Keratinocyte (primary cell): ENCODE measurements at regions not wholly inside any gene's neighbourhood (a gene's known extent, or its start where the extent isn't known, plus 50 kb on each side); places are given as distances from the start of the nearest gene placed in this dataset.
"Not testable (repeated sequence)": the region's sequence is repeated elsewhere in the genome, so short reads cannot be mapped to it uniquely, and the experiment has no call there.

ENCODE experiments used
- DNase-seq: peaks from one replicate; pipeline ENCODE4 v3.0.0-alpha.2; 2011; ENCODE audit warnings: low read depth, missing footprints, low spot score
- FAIRE-seq: peaks from 2 replicates; lab custom pipeline; 2011; peaks lifted over from hg19 to GRCh38; lab: Jason Lieb, UNC
- H2AFZ ChIP-seq: 2 replicates; pipeline ENCODE4 v1.6.0; 2012; ENCODE audit warnings: low read length, control low read depth, inconsistent platforms; ENCODE audit not compliant: control insufficient read depth
- H3K27ac ChIP-seq: 2 replicates; pipeline ENCODE4 v1.5.1; 2011; ENCODE audit warnings: low read length; ENCODE audit not compliant: control insufficient read depth, insufficient read depth
- H3K27me3 ChIP-seq: 3 replicates; pipeline ENCODE4 v1.6.0; 2011; ENCODE audit warnings: low read length; ENCODE audit not compliant: control insufficient read depth, insufficient read depth; ENCODE audit errors: extremely low read depth
- H3K36me3 ChIP-seq, 2 experiments: 2 replicates in 1 of 2; 3 replicates in 1 of 2; pipeline ENCODE4 v1.5.1; 2011; ENCODE audit warnings: low read length in 2 of 2, mild to moderate bottlenecking in 1 of 2; ENCODE audit not compliant: control insufficient read depth in 2 of 2, insufficient read depth in 2 of 2; ENCODE audit errors: extremely low read depth in 1 of 2
- H3K4me1 ChIP-seq: 3 replicates; pipeline ENCODE4 v1.5.1; 2011; ENCODE audit warnings: low read length; ENCODE audit not compliant: control insufficient read depth, insufficient read depth; ENCODE audit errors: extremely low read depth
- H3K4me2 ChIP-seq: 3 replicates; pipeline ENCODE4 v1.6.0; 2011; ENCODE audit warnings: low read depth, low read length; ENCODE audit not compliant: control insufficient read depth, insufficient read depth; ENCODE audit errors: extremely low read depth
- H3K4me3 ChIP-seq, 3 experiments: fragments of 200-600 bp in 1 of 3; sonication (generic) in 1 of 3; 2 replicates in 2 of 3; 3 replicates in 1 of 3; pipeline ENCODE4 v1.5.1; 2011 to 2016; ENCODE audit warnings: low read length in 3 of 3, mild to moderate bottlenecking in 3 of 3, control low read depth in 2 of 3, inconsistent platforms in 1 of 3, low read depth in 1 of 3, mixed read lengths in 1 of 3, mixed run types in 1 of 3, moderate library complexity in 1 of 3; ENCODE audit not compliant: control insufficient read depth in 2 of 3, insufficient read depth in 2 of 3; ENCODE audit errors: extremely low read depth in 1 of 3
- H3K79me2 ChIP-seq: 2 replicates; pipeline ENCODE4 v1.6.0; 2012; ENCODE audit warnings: low read length; ENCODE audit not compliant: control insufficient read depth, insufficient read depth
- H3K9ac ChIP-seq: 3 replicates; pipeline ENCODE4 v1.6.0; 2011; ENCODE audit warnings: low read length; ENCODE audit not compliant: control insufficient read depth, insufficient read depth; ENCODE audit errors: extremely low read depth
- H3K9me1 ChIP-seq: 3 replicates; pipeline ENCODE4 v1.6.0; 2011; ENCODE audit warnings: low read length; ENCODE audit not compliant: control insufficient read depth, insufficient read depth; ENCODE audit errors: extremely low read depth
- H3K9me3 ChIP-seq: 2 replicates; pipeline ENCODE4 v1.5.1; 2012; ENCODE audit warnings: low read depth, low read length; ENCODE audit not compliant: control insufficient read depth
- H4K20me1 ChIP-seq: 3 replicates; pipeline ENCODE4 v1.6.0; 2011; ENCODE audit warnings: low read length; ENCODE audit not compliant: control insufficient read depth, insufficient read depth; ENCODE audit errors: extremely low read depth
- EZH2 ChIP-seq: IDR thresholded peaks from one replicate; pipeline ENCODE4 v1.6.1; 2012; ENCODE audit warnings: inconsistent platforms, mild to moderate bottlenecking, low read length, moderate library complexity
- dilution Hi-C: fragments of 300-500 bp; cut with MboI; formaldehyde crosslinking; loops from one replicate; pipeline ENCODE4 v1.7.0; 2020; ENCODE audit warnings: low sequenced_read_pairs; ENCODE audit not compliant: extremely low pct_ligation_motif_present
- TF ChIP-seq, protein P1 (sequence below), 3 experiments: IDR thresholded peaks in 1 of 3; conservative IDR thresholded peaks in 1 of 3; optimal IDR thresholded peaks in 1 of 3; 2 replicates in 2 of 3; 3 replicates in 1 of 3; pipeline versions ENCODE3 to v1.5.1; 2011; ENCODE audit warnings: low read length in 3 of 3, mild to moderate bottlenecking in 3 of 3, moderate library complexity in 2 of 3, control low read depth in 1 of 3, inconsistent platforms in 1 of 3; ENCODE audit not compliant: insufficient read depth in 2 of 3; ENCODE audit errors: extremely low read depth in 1 of 3

DNA sequence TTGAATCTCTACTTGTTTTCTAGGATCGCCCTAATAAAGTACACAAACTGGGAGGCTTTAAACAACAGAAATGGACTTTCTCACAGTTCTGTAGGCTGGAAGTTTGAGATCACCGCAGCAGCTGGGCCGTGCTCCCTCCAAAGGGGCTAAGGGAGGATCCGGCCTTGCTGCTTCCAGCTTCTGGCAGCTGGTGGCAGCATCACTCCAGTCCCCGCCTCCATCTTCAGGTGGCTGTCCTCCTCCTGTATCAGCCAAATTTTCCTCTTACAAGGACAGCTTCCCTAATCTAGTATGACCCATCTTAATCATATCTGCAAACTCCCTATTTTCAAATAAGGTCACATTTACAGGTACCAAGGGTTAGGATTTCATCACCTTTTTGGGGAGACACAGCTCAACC lies 120.5 kb downstream of the MRPL57 start:
- DNase-seq, H3K27ac ChIP-seq, H3K9me3 ChIP-seq, H3K9me1 ChIP-seq, H3K9ac ChIP-seq, H3K27me3 ChIP-seq, H3K4me3 ChIP-seq, H4K20me1 ChIP-seq, H3K36me3 ChIP-seq, dilution Hi-C loops: not testable (repeated sequence)
- Histone ChIP-seq H3K4me2 (peak overlapping the region; percentile 76), H2AFZ (peak overlapping the region; percentile 74), H3K79me2 (peaks cover 23% of the 10 kb centered on the region), H3K4me1 (peaks cover 15% of the 10 kb centered on the region)
- peak; percentile 59 for FAIRE-seq
- TF ChIP-seq, protein P1, sequence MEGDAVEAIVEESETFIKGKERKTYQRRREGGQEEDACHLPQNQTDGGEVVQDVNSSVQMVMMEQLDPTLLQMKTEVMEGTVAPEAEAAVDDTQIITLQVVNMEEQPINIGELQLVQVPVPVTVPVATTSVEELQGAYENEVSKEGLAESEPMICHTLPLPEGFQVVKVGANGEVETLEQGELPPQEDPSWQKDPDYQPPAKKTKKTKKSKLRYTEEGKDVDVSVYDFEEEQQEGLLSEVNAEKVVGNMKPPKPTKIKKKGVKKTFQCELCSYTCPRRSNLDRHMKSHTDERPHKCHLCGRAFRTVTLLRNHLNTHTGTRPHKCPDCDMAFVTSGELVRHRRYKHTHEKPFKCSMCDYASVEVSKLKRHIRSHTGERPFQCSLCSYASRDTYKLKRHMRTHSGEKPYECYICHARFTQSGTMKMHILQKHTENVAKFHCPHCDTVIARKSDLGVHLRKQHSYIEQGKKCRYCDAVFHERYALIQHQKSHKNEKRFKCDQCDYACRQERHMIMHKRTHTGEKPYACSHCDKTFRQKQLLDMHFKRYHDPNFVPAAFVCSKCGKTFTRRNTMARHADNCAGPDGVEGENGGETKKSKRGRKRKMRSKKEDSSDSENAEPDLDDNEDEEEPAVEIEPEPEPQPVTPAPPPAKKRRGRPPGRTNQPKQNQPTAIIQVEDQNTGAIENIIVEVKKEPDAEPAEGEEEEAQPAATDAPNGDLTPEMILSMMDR (optimal IDR thresholded peaks at IDR 0.05 in 1 of 3, IDR thresholded peaks at IDR 0.05 in 1 of 3, conservative IDR thresholded peaks at IDR 0.05 in 1 of 3; ENCODE audit: extremely low read depth in 1 of 3, insufficient read depth in 2 of 3, low read length in 3 of 3): peak; percentile 54 to 63 (median 58)

DNA sequence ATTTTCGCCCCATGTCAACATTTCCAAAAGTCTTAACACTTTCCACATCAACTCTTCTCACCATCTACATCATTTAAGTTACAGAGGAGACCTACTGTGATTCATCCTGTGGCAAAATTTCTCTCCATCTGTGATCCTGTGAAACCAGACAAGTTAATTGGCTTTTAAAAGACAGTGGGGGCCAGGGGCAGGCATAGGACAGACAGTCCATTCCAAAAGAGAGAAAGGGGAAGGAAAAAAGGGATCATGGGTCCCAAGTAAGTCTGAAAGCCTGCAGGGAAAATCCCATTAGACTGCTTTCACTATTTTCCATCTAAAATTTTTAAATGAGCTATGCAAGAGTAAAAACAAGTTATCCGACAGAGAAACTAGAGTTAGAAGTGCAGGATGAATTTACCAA lies 121.0 kb downstream of the MRPL57 start:
- dilution Hi-C loops: no loop called here
- DNase-seq (no peak), FAIRE-seq (no peak)
- Histone ChIP-seq H3K27ac (no peak overlapping the region), H3K9me1 (no peaks in the 10 kb centered on the region), H3K4me3 (peak overlapping the region in 2 of 3 experiments; percentile 32 to 46), H3K9me3 (no peaks in the 10 kb centered on the region), H4K20me1 (no peaks in the 10 kb centered on the region), H3K79me2 (peaks cover 23% of the 10 kb centered on the region), H3K4me1 (peaks cover 15% of the 10 kb centered on the region), H3K9ac (peak overlapping the region; percentile 13), H3K4me2 (peak overlapping the region; percentile 76), H3K36me3 (no peaks in the 10 kb centered on the region), H3K27me3 (no peaks in the 10 kb centered on the region), H2AFZ (peak overlapping the region; percentile 74)
- no peak for TF ChIP-seq EZH2
- TF ChIP-seq, protein P1 (optimal IDR thresholded peaks at IDR 0.05 in 1 of 3, IDR thresholded peaks at IDR 0.05 in 1 of 3, conservative IDR thresholded peaks at IDR 0.05 in 1 of 3; ENCODE audit: extremely low read depth in 1 of 3, insufficient read depth in 2 of 3, low read length in 3 of 3): no peak
